Left ventricle myocardium inferior (tissue), 1 donor: ENCODE measurements at regions not wholly inside any gene's neighbourhood (a gene's known extent, or its start where the extent isn't known, plus 50 kb on each side); places are given as distances from the start of the nearest gene placed in this dataset.
A peak's percentile ranks its signal among the peaks of the same experiment; 100 is the strongest.

Experiments used
- DNase-seq: peaks from one replicate; pipeline ENCODE4 v3.0.0-alpha.2; 2020
- H3K27ac ChIP-seq: fragments of 200-600 bp; replicated peaks from 2 replicates; pipeline ENCODE4 v1.8.0; 2021
- H3K27me3 ChIP-seq: fragments of 200-600 bp; 2 replicates; pipeline ENCODE4 v1.8.0; 2021; ENCODE audit warnings: low read depth
- H3K36me3 ChIP-seq: fragments of 200-600 bp; 2 replicates; pipeline ENCODE4 v1.8.0; 2021
- H3K4me1 ChIP-seq: fragments of 200-600 bp; 2 replicates; pipeline ENCODE4 v1.8.0; 2021
- H3K4me3 ChIP-seq: fragments of 200-600 bp; 2 replicates; pipeline ENCODE4 v1.8.0; 2021; ENCODE audit warnings: mild to moderate bottlenecking, moderate library complexity
- H3K9me3 ChIP-seq: fragments of 200-600 bp; replicated peaks from 2 replicates; pipeline ENCODE4 v1.8.0; 2021
- intact Hi-C: fragments of 100-400 bp; cut with micrococcal nuclease; formaldehyde crosslinking; loops from one replicate; pipeline ENCODE4 v1.11.0; 2022
- TF ChIP-seq, protein P1 (sequence below): fragments of 200-600 bp; IDR thresholded peaks from 2 replicates; pipeline ENCODE4 v1.8.0; 2021; ENCODE audit warnings: antibody characterized with exemption, mild to moderate bottlenecking, borderline replicate concordance
- donor health status: DM: no; HTN: yes; CAD: no; lungs with severe emphysema.

DNA sequence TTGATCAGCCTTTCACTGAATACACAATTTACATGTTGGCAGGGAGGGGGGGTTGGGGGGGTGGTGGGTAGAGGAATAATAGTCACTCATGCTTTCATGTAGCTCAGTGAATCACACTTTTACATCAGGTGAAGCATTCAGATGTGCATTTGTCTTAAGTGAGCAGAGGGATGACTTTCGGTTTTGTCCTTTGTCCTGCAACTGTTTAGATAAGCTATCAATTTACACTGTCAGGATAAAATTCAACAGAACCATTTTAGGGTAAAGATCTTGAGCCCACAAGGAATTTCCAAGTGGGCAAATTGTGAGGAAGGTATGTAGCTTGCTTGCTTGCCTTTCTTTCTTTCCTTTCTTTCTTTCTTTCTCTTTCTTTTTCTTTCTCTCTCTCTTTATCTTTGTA lies 576.2 kb downstream of the MTRR start:
- TF ChIP-seq, protein P1, sequence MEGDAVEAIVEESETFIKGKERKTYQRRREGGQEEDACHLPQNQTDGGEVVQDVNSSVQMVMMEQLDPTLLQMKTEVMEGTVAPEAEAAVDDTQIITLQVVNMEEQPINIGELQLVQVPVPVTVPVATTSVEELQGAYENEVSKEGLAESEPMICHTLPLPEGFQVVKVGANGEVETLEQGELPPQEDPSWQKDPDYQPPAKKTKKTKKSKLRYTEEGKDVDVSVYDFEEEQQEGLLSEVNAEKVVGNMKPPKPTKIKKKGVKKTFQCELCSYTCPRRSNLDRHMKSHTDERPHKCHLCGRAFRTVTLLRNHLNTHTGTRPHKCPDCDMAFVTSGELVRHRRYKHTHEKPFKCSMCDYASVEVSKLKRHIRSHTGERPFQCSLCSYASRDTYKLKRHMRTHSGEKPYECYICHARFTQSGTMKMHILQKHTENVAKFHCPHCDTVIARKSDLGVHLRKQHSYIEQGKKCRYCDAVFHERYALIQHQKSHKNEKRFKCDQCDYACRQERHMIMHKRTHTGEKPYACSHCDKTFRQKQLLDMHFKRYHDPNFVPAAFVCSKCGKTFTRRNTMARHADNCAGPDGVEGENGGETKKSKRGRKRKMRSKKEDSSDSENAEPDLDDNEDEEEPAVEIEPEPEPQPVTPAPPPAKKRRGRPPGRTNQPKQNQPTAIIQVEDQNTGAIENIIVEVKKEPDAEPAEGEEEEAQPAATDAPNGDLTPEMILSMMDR, result no peak
- no peak overlapping the region for H3K27ac ChIP-seq
- no peaks in the 10 kb centered on the region for H3K36me3 ChIP-seq
- H3K27me3 ChIP-seq, result no peaks in the 10 kb centered on the region
- intact Hi-C loops, result no loop called here
- H3K9me3 ChIP-seq, result peaks cover 13% of the 10 kb centered on the region
- DNase-seq, result no peak
- no peaks in the 10 kb centered on the region for H3K4me1 ChIP-seq
- H3K4me3 ChIP-seq, result no peak overlapping the region

- peaks cover 13% of the 10 kb centered on the region for H3K9me3 ChIP-seq
- H3K27me3 ChIP-seq, result no peaks in the 10 kb centered on the region
- intact Hi-C loops, result no loop called here
- TF ChIP-seq, protein P1, result no peak
- H3K4me3 ChIP-seq, result no peak overlapping the region
- no peak for DNase-seq
- H3K36me3 ChIP-seq, result no peaks in the 10 kb centered on the region
- no peak overlapping the region for H3K27ac ChIP-seq
- H3K4me1 ChIP-seq, result no peaks in the 10 kb centered on the region
Observed at GRCh38 chr5:8446179-8446578, 577.2 kb downstream of the MTRR start.

GRCh38 chr5:8456846-8457186 lies 587.9 kb downstream of the MTRR start:
- intact Hi-C loops, result no loop called here
- Histone ChIP-seq H3K4me1 (peaks cover 29% of the 10 kb centered on the region), H3K36me3 (peaks cover 16% of the 10 kb centered on the region), H3K9me3 (no peaks in the 10 kb centered on the region), H3K4me3 (peak overlapping the region; percentile 91), H3K27ac (peak overlapping the region; percentile 92), H3K27me3 (no peaks in the 10 kb centered on the region)
- no peak for DNase-seq
- TF ChIP-seq, protein P1, result no peak

GRCh38 chr5:8457187-8458037 lies 588.5 kb downstream of the MTRR start:
- TF ChIP-seq, protein P1, result no peak
- H3K4me3 ChIP-seq, result peak overlapping the region; percentile 91
- peaks cover 16% of the 10 kb centered on the region for H3K36me3 ChIP-seq
- H3K27me3 ChIP-seq, result no peaks in the 10 kb centered on the region
- H3K9me3 ChIP-seq, result no peaks in the 10 kb centered on the region
- H3K27ac ChIP-seq, result peak overlapping the region; percentile 92
- DNase-seq, result peak; percentile 95
- H3K4me1 ChIP-seq, result peaks cover 29% of the 10 kb centered on the region
- intact Hi-C loops, result no loop called here

- Histone ChIP-seq H3K27me3 (no peaks in the 10 kb centered on the region), H3K4me1 (peaks cover 29% of the 10 kb centered on the region), H3K27ac (peak overlapping the region; percentile 92), H3K4me3 (peak overlapping the region; percentile 91), H3K36me3 (peaks cover 16% of the 10 kb centered on the region), H3K9me3 (no peaks in the 10 kb centered on the region)
- no peak for DNase-seq
- TF ChIP-seq, protein P1, result no peak
- intact Hi-C loops, result no loop called here
Observed at GRCh38 chr5:8458038-8458383, 589.1 kb downstream of the MTRR start.
